GM12878 (cell line): ENCODE measurements at regions not wholly inside any gene's neighbourhood (a gene's known extent, or its start where the extent isn't known, plus 50 kb on each side); places are given as distances from the start of the nearest gene placed in this dataset.

Source experiments
- ATF7 ChIP-seq: fragments of 450-650 bp; IDR thresholded peaks from 2 replicates; pipeline ENCODE4 v1.6.1; 2016; ENCODE audit warnings: low read depth, mild to moderate bottlenecking
- CTCF ChIP-seq, 3 experiments: IDR thresholded peaks in 2 of 3; conservative IDR thresholded peaks in 1 of 3; 2 replicates each; pipeline ENCODE4 v1.5.1; 2011; ENCODE audit warnings: low read depth in 3 of 3, low read length in 3 of 3, mild to moderate bottlenecking in 3 of 3, control low read depth in 2 of 3, moderate library complexity in 2 of 3, inconsistent platforms in 1 of 3, mixed read lengths in 1 of 3; ENCODE audit not compliant: control insufficient read depth in 2 of 3, insufficient read depth in 1 of 3; ENCODE audit errors: extremely low read depth in 1 of 3
- POLR2A ChIP-seq: IDR thresholded peaks from 2 replicates; pipeline ENCODE4 v1.6.1; 2011; ENCODE audit warnings: low read depth, mild to moderate bottlenecking, low read length
- RAD21 ChIP-seq: IDR thresholded peaks from 2 replicates; pipeline ENCODE4 v1.6.1; 2011; ENCODE audit warnings: mild to moderate bottlenecking, low read depth, low read length, moderate library complexity; ENCODE audit not compliant: insufficient read depth
- RBBP5 ChIP-seq: fragments of 200-600 bp; sonication (generic); conservative IDR thresholded peaks from 2 replicates; pipeline ENCODE4 v1.6.1; 2016
- TF ChIP-seq, protein P1 (sequence below): fragments of 450-650 bp; IDR thresholded peaks from 2 replicates; pipeline ENCODE4 v1.6.1; 2017; ENCODE audit warnings: low read depth, mild to moderate bottlenecking, moderate library complexity
- TF ChIP-seq, protein P2 (sequence below): IDR thresholded peaks from 2 replicates; pipeline ENCODE4 v1.6.1; 2012; ENCODE audit warnings: low read depth, low read length, improper control_type of control experiment
- TF ChIP-seq, protein P3 (sequence below): fragments of 450-650 bp; IDR thresholded peaks from 2 replicates; pipeline ENCODE4 v1.6.1; 2014; ENCODE audit warnings: mild to moderate bottlenecking

DNA sequence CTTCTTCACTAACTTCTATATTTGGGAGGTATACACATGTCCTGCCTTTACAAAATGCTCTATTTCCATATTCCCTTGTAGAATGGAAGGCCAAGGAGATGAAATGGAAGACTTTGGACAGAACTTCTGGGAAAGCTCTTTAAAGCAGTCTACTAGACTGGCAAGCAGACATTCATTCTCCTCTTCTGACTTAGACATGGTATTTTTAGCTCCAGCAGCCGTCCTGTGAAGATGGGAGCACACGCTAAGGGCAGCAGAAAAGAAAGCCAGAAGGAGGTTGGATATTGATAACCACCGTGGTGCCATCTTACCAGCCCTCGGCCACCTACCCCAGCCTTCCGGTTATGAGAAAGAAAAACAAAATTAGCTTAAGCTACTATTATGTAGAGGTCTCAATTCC is 70.1 kb upstream of the E2F3 start:
- TF ChIP-seq POLR2A: no peak
- no peak for TF ChIP-seq CTCF (IDR thresholded peaks at IDR 0.05 in 2 of 3, conservative IDR thresholded peaks at IDR 0.05 in 1 of 3; ENCODE audit: control insufficient read depth in 2 of 3, extremely low read depth in 1 of 3, insufficient read depth in 1 of 3, low read depth in 3 of 3, low read length in 3 of 3)
- TF ChIP-seq, protein P1, sequence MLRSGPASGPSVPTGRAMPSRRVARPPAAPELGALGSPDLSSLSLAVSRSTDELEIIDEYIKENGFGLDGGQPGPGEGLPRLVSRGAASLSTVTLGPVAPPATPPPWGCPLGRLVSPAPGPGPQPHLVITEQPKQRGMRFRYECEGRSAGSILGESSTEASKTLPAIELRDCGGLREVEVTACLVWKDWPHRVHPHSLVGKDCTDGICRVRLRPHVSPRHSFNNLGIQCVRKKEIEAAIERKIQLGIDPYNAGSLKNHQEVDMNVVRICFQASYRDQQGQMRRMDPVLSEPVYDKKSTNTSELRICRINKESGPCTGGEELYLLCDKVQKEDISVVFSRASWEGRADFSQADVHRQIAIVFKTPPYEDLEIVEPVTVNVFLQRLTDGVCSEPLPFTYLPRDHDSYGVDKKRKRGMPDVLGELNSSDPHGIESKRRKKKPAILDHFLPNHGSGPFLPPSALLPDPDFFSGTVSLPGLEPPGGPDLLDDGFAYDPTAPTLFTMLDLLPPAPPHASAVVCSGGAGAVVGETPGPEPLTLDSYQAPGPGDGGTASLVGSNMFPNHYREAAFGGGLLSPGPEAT: no peak
- TF ChIP-seq, protein P2, sequence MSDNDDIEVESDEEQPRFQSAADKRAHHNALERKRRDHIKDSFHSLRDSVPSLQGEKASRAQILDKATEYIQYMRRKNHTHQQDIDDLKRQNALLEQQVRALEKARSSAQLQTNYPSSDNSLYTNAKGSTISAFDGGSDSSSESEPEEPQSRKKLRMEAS: no peak
- TF ChIP-seq, protein P3, sequence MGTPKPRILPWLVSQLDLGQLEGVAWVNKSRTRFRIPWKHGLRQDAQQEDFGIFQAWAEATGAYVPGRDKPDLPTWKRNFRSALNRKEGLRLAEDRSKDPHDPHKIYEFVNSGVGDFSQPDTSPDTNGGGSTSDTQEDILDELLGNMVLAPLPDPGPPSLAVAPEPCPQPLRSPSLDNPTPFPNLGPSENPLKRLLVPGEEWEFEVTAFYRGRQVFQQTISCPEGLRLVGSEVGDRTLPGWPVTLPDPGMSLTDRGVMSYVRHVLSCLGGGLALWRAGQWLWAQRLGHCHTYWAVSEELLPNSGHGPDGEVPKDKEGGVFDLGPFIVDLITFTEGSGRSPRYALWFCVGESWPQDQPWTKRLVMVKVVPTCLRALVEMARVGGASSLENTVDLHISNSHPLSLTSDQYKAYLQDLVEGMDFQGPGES: no peak
- no peak for TF ChIP-seq RBBP5
- no peak for TF ChIP-seq RAD21
- no peak for TF ChIP-seq ATF7
